ENCODE measurements at regions not wholly inside any gene's neighbourhood (a gene's known extent, or its start where the extent isn't known, plus 50 kb on each side); places are given as distances from the start of the nearest gene placed in this dataset.

GRCh38 chr5:103780794-103781193 is 218.2 kb upstream of the NUDT12 start:
- no peak for ATAC-seq (ENCODE audit: low read depth)
- no peaks in the 10 kb centered on the region for H3K36me3 Mint-ChIP-seq (ENCODE audit: low read depth)
- ChIA-PET CTCF (no interaction called here), POLR2A (no interaction called here)
- DNase-seq = no peak
- no peak overlapping the region for H3K27ac Mint-ChIP-seq
- peaks cover 3% of the 10 kb centered on the region for H3K9me3 Mint-ChIP-seq
- H3K4me1 Mint-ChIP-seq = no peaks in the 10 kb centered on the region
- intact Hi-C loops (cut with micrococcal nuclease) = no loop called here
- TF ChIP-seq, protein P1, sequence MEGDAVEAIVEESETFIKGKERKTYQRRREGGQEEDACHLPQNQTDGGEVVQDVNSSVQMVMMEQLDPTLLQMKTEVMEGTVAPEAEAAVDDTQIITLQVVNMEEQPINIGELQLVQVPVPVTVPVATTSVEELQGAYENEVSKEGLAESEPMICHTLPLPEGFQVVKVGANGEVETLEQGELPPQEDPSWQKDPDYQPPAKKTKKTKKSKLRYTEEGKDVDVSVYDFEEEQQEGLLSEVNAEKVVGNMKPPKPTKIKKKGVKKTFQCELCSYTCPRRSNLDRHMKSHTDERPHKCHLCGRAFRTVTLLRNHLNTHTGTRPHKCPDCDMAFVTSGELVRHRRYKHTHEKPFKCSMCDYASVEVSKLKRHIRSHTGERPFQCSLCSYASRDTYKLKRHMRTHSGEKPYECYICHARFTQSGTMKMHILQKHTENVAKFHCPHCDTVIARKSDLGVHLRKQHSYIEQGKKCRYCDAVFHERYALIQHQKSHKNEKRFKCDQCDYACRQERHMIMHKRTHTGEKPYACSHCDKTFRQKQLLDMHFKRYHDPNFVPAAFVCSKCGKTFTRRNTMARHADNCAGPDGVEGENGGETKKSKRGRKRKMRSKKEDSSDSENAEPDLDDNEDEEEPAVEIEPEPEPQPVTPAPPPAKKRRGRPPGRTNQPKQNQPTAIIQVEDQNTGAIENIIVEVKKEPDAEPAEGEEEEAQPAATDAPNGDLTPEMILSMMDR (IDR thresholded peaks at IDR 0.05) = no peak
- no peak overlapping the region for H3K4me3 Mint-ChIP-seq
- H3K27me3 Mint-ChIP-seq = no peaks in the 10 kb centered on the region

GRCh38 chr5:103774721-103775120 is 212.1 kb upstream of the NUDT12 start:
- Mint-ChIP-seq H3K9me3 (peaks cover 10% of the 10 kb centered on the region), H3K36me3 (ENCODE audit: low read depth) (no peaks in the 10 kb centered on the region), H3K4me1 (no peaks in the 10 kb centered on the region), H3K27me3 (no peaks in the 10 kb centered on the region), H3K4me3 (no peak overlapping the region), H3K27ac (no peak overlapping the region)
- ATAC-seq (ENCODE audit: low read depth) (no peak), DNase-seq (no peak)
- POLR2A ChIA-PET = no interaction called here
- intact Hi-C loops (cut with micrococcal nuclease) = no loop called here
- CTCF ChIA-PET = no interaction called here
- TF ChIP-seq, protein P1 (IDR thresholded peaks at IDR 0.05) = no peak

DNA sequence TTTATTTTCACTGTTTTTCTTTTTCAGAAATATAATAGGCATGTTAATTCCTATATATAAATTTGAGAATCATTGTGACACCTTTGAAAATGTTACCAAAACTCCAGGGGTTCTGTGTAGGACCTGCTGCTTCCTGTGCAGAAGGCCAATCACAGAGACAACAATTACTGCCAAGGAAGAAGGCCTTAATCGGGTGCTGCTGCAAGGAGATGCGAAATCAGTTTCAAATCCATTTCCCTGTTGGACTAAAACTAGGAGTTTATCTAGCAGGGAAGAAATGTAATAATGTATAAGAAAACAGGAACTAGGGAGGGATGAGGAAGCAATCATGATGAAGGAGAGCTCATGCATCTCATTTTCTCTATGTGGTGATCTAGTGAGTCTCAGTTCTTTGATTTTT is 209.7 kb upstream of the NUDT12 start:
- no peaks in the 10 kb centered on the region for H3K36me3 Mint-ChIP-seq (ENCODE audit: low read depth)
- POLR2A ChIA-PET = no interaction called here
- intact Hi-C loops (cut with micrococcal nuclease) = no loop called here
- H3K4me1 Mint-ChIP-seq = no peaks in the 10 kb centered on the region
- H3K27ac Mint-ChIP-seq = no peak overlapping the region
- CTCF ChIA-PET = no interaction called here
- H3K27me3 Mint-ChIP-seq = no peaks in the 10 kb centered on the region
- H3K4me3 Mint-ChIP-seq = no peak overlapping the region
- TF ChIP-seq, protein P1 (IDR thresholded peaks at IDR 0.05) = no peak
- H3K9me3 Mint-ChIP-seq = peaks cover 7% of the 10 kb centered on the region
- ATAC-seq (ENCODE audit: low read depth) (no peak), DNase-seq (no peak)

- intact Hi-C loops (cut with micrococcal nuclease) = no loop called here
- ChIA-PET CTCF (no interaction called here), POLR2A (no interaction called here)
- Mint-ChIP-seq H3K4me3 (no peak overlapping the region), H3K27me3 (no peaks in the 10 kb centered on the region), H3K4me1 (no peaks in the 10 kb centered on the region), H3K9me3 (peaks cover 6% of the 10 kb centered on the region), H3K27ac (no peak overlapping the region), H3K36me3 (ENCODE audit: low read depth) (no peaks in the 10 kb centered on the region)
- DNase-seq = no peak
- no peak for ATAC-seq (ENCODE audit: low read depth)
- TF ChIP-seq, protein P1 (IDR thresholded peaks at IDR 0.05) = no peak
Measured at GRCh38 chr5:103764403-103764802, 201.8 kb upstream of the NUDT12 start.

DNA sequence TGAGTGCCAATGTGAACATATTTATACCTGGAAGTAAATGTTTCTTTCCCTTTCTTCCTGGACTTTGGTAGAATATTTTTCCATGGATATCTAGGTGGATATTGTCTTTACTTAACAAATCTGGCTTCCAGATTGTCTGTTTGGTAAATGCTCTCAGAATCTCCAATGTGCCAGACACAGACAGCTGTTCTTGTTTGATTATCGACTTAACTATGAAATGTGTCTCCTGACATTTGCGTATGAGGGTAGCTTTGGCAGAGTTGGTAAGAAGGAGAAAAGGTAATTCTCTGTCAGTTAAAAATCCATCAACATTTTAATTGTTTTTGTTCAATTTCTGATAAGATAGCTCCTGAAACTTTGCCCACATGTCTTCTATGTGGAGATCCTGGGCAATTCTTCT is 196.4 kb upstream of the NUDT12 start:
- Mint-ChIP-seq H3K9me3 (no peaks in the 10 kb centered on the region), H3K27ac (no peak overlapping the region), H3K27me3 (no peaks in the 10 kb centered on the region), H3K4me3 (no peak overlapping the region), H3K36me3 (ENCODE audit: low read depth) (no peaks in the 10 kb centered on the region), H3K4me1 (no peaks in the 10 kb centered on the region)
- ATAC-seq (ENCODE audit: low read depth) (no peak), DNase-seq (no peak)
- TF ChIP-seq, protein P1 (IDR thresholded peaks at IDR 0.05) = no peak
- intact Hi-C loops (cut with micrococcal nuclease) = no loop called here
- ChIA-PET POLR2A (no interaction called here), CTCF (no interaction called here)

Data from activated B cell treated with CpG ODN at 0.5 μM for 24 hours (primary cell).